ENCODE measurements at regions not wholly inside any gene's neighbourhood (a gene's known extent, or its start where the extent isn't known, plus 50 kb on each side); places are given as distances from the start of the nearest gene placed in this dataset.

DNA sequence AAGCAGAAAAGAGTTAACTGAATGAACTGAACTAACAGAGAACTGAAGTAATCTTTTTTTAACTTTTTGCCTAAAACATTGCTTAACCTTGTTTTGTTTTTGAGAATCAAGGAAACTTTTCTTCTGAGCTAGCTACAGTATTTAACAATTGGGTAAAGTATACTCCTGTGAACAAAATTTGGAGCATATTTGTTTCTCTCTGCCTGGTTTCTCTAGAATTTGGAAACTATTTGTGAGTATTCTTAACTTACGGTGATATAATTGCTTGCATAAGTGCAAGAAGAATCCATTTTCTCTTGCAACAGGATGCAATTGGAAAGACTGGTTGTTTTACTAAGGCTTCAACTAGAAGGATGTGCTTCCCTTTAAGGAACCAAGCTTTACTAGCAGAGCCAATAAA is 65.9 kb upstream of the FAM98A start:
- H3K9me3 ChIP-seq = no peaks in the 10 kb centered on the region
- H3K36me3 ChIP-seq = no peaks in the 10 kb centered on the region
- no peak overlapping the region for H3K27ac ChIP-seq
- no peak for DNase-seq
- no peak overlapping the region for H3K4me3 ChIP-seq
- no peaks in the 10 kb centered on the region for H3K4me1 ChIP-seq
- TF ChIP-seq POLR2A (IDR thresholded peaks at IDR 0.05) = no peak
- TF ChIP-seq, protein P1, sequence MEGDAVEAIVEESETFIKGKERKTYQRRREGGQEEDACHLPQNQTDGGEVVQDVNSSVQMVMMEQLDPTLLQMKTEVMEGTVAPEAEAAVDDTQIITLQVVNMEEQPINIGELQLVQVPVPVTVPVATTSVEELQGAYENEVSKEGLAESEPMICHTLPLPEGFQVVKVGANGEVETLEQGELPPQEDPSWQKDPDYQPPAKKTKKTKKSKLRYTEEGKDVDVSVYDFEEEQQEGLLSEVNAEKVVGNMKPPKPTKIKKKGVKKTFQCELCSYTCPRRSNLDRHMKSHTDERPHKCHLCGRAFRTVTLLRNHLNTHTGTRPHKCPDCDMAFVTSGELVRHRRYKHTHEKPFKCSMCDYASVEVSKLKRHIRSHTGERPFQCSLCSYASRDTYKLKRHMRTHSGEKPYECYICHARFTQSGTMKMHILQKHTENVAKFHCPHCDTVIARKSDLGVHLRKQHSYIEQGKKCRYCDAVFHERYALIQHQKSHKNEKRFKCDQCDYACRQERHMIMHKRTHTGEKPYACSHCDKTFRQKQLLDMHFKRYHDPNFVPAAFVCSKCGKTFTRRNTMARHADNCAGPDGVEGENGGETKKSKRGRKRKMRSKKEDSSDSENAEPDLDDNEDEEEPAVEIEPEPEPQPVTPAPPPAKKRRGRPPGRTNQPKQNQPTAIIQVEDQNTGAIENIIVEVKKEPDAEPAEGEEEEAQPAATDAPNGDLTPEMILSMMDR (IDR thresholded peaks at IDR 0.05) = no peak
- no peaks in the 10 kb centered on the region for H3K27me3 ChIP-seq

DNA sequence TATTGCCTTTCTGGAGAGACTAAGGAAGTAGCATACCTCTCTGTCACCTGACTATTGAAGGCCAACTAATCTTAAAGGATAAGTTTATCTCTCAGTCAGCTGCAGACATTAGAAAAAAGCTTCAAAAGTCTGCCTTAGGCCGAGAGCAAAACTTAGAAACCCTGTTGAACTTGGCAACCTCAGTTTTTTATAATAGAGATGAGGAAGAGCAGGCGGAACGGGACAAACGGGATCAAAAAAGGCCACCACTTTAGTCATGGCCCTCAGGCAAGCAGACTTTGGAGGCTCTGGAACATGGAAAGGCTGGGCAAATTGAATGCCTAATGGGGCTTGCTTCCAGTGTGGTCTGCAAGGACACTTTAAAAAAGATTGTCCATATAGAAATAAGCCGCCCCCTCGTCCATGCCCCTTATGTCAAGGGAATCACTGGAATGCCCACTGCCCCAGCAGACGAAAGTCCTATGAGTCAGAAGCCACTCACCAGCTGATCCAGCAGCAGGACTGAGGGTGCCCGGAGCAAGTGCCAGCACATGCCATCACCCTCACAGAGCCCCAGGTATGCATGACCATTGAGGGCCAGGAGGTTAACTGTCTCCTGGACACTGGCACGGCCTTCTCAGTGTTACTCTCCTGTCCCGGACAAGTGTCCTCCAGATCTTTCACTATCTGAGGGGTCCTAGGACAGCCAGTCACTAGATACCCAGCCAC is 61.5 kb upstream of the FAM98A start:
- no peaks in the 10 kb centered on the region for H3K36me3 ChIP-seq
- H3K27ac ChIP-seq = no peak overlapping the region
- no peaks in the 10 kb centered on the region for H3K4me1 ChIP-seq
- no peak for TF ChIP-seq POLR2A (IDR thresholded peaks at IDR 0.05)
- TF ChIP-seq, protein P1 (IDR thresholded peaks at IDR 0.05) = no peak
- H3K27me3 ChIP-seq = no peaks in the 10 kb centered on the region
- no peak overlapping the region for H3K4me3 ChIP-seq
- no peak for DNase-seq
- no peaks in the 10 kb centered on the region for H3K9me3 ChIP-seq

DNA sequence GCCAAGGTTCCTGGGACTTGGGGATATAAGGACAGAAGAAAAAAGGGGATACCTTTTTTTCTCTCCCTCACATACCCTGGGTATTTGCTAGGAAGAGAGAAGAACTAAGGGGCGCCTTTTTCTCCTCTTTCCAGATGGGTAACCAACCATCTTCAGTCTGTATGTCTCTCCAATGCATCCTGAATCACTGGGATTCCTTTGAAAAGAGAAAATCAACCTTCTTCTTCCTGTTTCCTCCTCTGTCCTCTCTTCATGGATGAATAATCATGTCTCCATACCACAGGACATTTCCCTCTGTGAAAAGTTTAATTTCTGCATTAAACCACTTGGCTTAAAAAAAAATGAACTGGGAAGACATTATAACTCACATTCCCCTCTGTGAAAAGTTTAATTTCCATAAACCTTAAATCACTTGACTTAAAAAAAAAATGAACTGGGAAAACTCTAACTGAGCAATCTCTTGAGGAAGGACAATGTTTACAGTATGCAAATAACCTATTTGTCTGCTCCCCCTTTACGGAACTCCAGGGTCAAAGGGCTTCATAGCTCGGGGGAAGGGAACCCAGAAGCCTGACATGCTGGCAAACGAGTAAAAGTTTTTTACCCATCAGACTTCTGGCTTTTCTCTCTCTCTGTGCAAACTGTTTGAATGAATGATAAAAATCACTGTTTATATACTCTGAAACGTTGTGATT is 56.7 kb upstream of the FAM98A start:
- H3K36me3 ChIP-seq = no peaks in the 10 kb centered on the region
- no peak for DNase-seq
- no peaks in the 10 kb centered on the region for H3K4me1 ChIP-seq
- no peaks in the 10 kb centered on the region for H3K27me3 ChIP-seq
- TF ChIP-seq, protein P1 (IDR thresholded peaks at IDR 0.05) = no peak
- TF ChIP-seq POLR2A (IDR thresholded peaks at IDR 0.05) = no peak
- H3K9me3 ChIP-seq = no peaks in the 10 kb centered on the region
- H3K4me3 ChIP-seq = no peak overlapping the region
- no peak overlapping the region for H3K27ac ChIP-seq

DNA sequence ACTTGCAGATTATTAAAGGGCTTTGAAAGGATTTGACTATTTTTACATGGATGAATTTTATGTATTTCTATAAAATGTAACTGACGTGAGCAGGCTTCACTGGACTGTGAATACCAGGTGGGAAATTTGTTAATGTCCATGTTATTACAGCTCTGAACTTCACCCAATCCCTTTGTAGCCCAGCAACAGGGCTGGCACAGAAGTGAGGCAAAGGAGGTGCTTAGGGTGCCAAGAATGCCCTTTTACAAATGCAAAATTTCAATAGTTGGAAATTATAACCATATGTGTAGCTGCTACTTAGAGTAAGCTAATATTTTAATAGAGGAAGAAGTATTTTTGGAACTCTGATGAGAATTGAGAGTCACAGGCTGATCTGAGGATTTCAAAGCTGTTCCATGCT is 53.7 kb upstream of the FAM98A start:
- no peaks in the 10 kb centered on the region for H3K4me1 ChIP-seq

DNA sequence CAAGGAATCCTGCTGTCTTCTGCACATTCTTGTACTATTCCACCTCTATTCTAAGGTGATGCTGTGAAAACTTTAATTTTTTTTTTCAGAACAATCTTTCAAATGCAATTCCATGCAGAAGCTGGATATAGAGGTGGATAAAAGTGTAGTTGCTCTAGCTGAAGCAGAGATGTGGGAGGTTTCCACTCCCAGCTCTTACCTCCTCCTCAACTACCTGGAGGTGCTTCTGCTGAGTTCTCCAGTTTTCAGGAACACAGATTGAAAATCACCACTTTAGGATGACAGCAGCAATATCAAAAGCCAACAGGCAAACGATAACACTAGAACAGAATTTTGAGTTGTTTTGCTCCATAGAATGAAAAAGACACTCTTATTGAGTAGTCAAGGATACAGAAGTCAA is 51.1 kb upstream of the FAM98A start:
- TF ChIP-seq, protein P1 (IDR thresholded peaks at IDR 0.05) = no peak
- TF ChIP-seq POLR2A (IDR thresholded peaks at IDR 0.05) = no peak
- H3K4me1 ChIP-seq = no peaks in the 10 kb centered on the region
- H3K9me3 ChIP-seq = no peaks in the 10 kb centered on the region
- no peak overlapping the region for H3K4me3 ChIP-seq
- no peak overlapping the region for H3K27ac ChIP-seq
- no peaks in the 10 kb centered on the region for H3K36me3 ChIP-seq
- H3K27me3 ChIP-seq = no peaks in the 10 kb centered on the region
- DNase-seq = no peak

More for the DNA sequence above, 53.7 kb upstream of the FAM98A start:
- Histone ChIP-seq H3K4me3 (no peak overlapping the region), H3K9me3 (no peaks in the 10 kb centered on the region), H3K27ac (no peak overlapping the region), H3K36me3 (no peaks in the 10 kb centered on the region), H3K27me3 (no peaks in the 10 kb centered on the region)
- TF ChIP-seq, protein P1 (IDR thresholded peaks at IDR 0.05) = no peak
- no peak for DNase-seq

Small RNA genes lying in the stretch of these regions (small RNA-seq; reads per million reads assigned to genes)
- gene AC013442.1 (0 reads per million in 2 donors), gene AC083939.1 (0 reads per million in 2 donors), gene MIR548AD (0 reads per million in 2 donors), gene RNU6-1117P (0 reads per million in 2 donors)
